Osteoblast (primary cell): ENCODE measurements at regions not wholly inside any gene's neighbourhood (a gene's known extent, or its start where the extent isn't known, plus 50 kb on each side); places are given as distances from the start of the nearest gene placed in this dataset.
A peak's percentile ranks its signal among the peaks of the same experiment; 100 is the strongest.
"Not testable (repeated sequence)": the region's sequence is repeated elsewhere in the genome, so short reads cannot be mapped to it uniquely, and the experiment has no call there.

ENCODE experiments used
- DNase-seq: peaks from one replicate; pipeline ENCODE4 v3.0.0; 2011; ENCODE audit warnings: low spot score, mixed read lengths; ENCODE audit not compliant: insufficient read length; ENCODE audit errors: missing footprints
- H2AFZ ChIP-seq: 2 replicates; pipeline ENCODE4 v1.6.0; 2011; ENCODE audit warnings: mild to moderate bottlenecking, low read length
- H3K27ac ChIP-seq: 2 replicates; pipeline ENCODE4 v1.5.1; 2011; ENCODE audit warnings: mild to moderate bottlenecking, low read depth, low read length, moderate library complexity
- H3K27me3 ChIP-seq: 2 replicates; pipeline ENCODE4 v1.6.0; 2012; ENCODE audit warnings: mild to moderate bottlenecking, control low read depth, inconsistent platforms, low read length, moderate library complexity; ENCODE audit not compliant: insufficient read depth
- H3K36me3 ChIP-seq: 2 replicates; pipeline ENCODE4 v1.5.1; 2011; ENCODE audit warnings: mild to moderate bottlenecking, low read length, control low read depth, moderate library complexity; ENCODE audit not compliant: insufficient read depth
- H3K4me1 ChIP-seq: 2 replicates; pipeline ENCODE4 v1.5.1; 2011; ENCODE audit warnings: mild to moderate bottlenecking, low read length, control low read depth, moderate library complexity; ENCODE audit not compliant: insufficient read depth
- H3K4me2 ChIP-seq: 2 replicates; pipeline ENCODE4 v1.6.0; 2011; ENCODE audit warnings: mild to moderate bottlenecking, low read length; ENCODE audit not compliant: insufficient read depth
- H3K4me3 ChIP-seq: fragments of 200-600 bp; sonication (generic); 3 replicates; pipeline ENCODE4 v1.5.1; 2012; ENCODE audit warnings: mild to moderate bottlenecking, low read length, inconsistent platforms; ENCODE audit not compliant: insufficient read depth
- H3K79me2 ChIP-seq: 2 replicates; pipeline ENCODE4 v1.6.0; 2012; ENCODE audit warnings: mild to moderate bottlenecking, low read length, control low read depth, inconsistent platforms; ENCODE audit not compliant: insufficient read depth
- H3K9me3 ChIP-seq: 2 replicates; pipeline ENCODE4 v1.5.1; 2011; ENCODE audit warnings: low read depth, low read length, control low read depth
- H4K20me1 ChIP-seq: 2 replicates; pipeline ENCODE4 v1.6.0; 2012; ENCODE audit warnings: mild to moderate bottlenecking, low read length, control low read depth; ENCODE audit not compliant: insufficient read depth
- CTCF ChIP-seq: IDR thresholded peaks from 2 replicates; pipeline ENCODE4 v1.5.1; 2011; ENCODE audit warnings: mild to moderate bottlenecking, low read depth, low read length, moderate library complexity; ENCODE audit errors: extremely low read depth

DNA sequence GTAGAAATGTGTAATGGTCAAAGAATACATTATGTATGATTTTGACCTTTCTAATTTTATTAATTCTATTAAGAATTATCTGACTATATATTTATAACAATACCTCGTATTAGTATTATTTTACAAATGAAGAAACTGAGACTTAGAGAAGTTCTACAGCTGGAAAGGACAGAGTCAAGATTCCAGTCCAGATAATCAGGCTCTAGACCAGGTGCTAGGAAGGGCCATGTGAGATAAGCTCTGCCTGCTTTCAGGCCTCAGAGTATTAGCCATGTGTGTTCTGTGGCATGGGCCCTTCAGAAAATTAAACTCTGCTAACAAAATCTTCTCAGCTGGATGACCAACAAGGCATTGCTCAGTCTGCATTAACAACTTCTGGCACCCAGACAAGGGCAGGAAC lies 87.5 kb downstream of the CD200R1L start:
- peaks cover 8% of the 10 kb centered on the region for H3K4me1 ChIP-seq
- H3K4me2 ChIP-seq, result no peak overlapping the region
- H3K36me3 ChIP-seq, result no peaks in the 10 kb centered on the region
- no peak for TF ChIP-seq CTCF
- H3K27me3 ChIP-seq, result no peaks in the 10 kb centered on the region
- H3K79me2 ChIP-seq, result no peaks in the 10 kb centered on the region
- no peaks in the 10 kb centered on the region for H3K9me3 ChIP-seq
- no peak for DNase-seq
- no peak overlapping the region for H3K4me3 ChIP-seq
- no peaks in the 10 kb centered on the region for H4K20me1 ChIP-seq
- H3K27ac ChIP-seq, result no peak overlapping the region
- no peak overlapping the region for H2AFZ ChIP-seq

- Histone ChIP-seq H3K9me3 (no peaks in the 10 kb centered on the region), H3K27ac (no peak overlapping the region), H3K4me3 (no peak overlapping the region), H3K36me3 (no peaks in the 10 kb centered on the region), H2AFZ (no peak overlapping the region), H3K79me2 (no peaks in the 10 kb centered on the region), H3K27me3 (no peaks in the 10 kb centered on the region), H3K4me2 (no peak overlapping the region), H3K4me1 (peaks cover 8% of the 10 kb centered on the region), H4K20me1 (no peaks in the 10 kb centered on the region)
- no peak for TF ChIP-seq CTCF
- no peak for DNase-seq
Measured at GRCh38 chr3:112757197-112757596, 89.5 kb downstream of the CD200R1L start.

- Histone ChIP-seq H3K27me3 (no peaks in the 10 kb centered on the region), H3K4me3 (no peak overlapping the region), H2AFZ (no peak overlapping the region), H3K4me1 (peaks cover 7% of the 10 kb centered on the region), H3K27ac (no peak overlapping the region), H3K79me2 (no peaks in the 10 kb centered on the region), H3K9me3 (no peaks in the 10 kb centered on the region), H3K4me2 (no peak overlapping the region), H3K36me3 (no peaks in the 10 kb centered on the region), H4K20me1 (no peaks in the 10 kb centered on the region)
- peak; percentile 19 for DNase-seq
- TF ChIP-seq CTCF, result no peak
Measured at GRCh38 chr3:112755845-112756613, 90.6 kb downstream of the CD200R1L start.

DNA sequence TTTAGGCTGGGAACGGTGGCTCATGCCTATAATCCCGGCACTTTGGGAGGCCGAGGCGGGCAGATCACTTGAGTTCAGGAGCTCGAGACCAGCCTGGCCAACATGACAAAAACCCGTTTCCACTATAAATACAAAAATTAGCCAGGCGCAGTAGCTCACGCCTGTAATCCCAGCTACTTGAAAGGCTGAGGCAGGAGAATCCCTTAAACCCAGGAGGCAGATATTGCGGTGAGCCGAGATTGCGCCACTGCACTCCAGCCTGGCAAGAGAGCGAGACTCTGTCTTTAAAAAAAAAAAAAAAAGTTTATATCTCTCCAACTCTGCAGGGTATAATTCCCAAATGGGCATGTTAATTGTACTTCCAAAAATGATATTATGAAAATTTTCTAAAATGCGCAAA lies 91.6 kb downstream of the CD200R1L start:
- not testable (repeated sequence) for H3K27me3 ChIP-seq, H2AFZ ChIP-seq, H3K4me1 ChIP-seq, DNase-seq, H4K20me1 ChIP-seq, H3K79me2 ChIP-seq, H3K9me3 ChIP-seq, H3K4me2 ChIP-seq, H3K36me3 ChIP-seq, H3K27ac ChIP-seq, H3K4me3 ChIP-seq
